GM23338 (cell line): ENCODE measurements at regions not wholly inside any gene's neighbourhood (a gene's known extent, or its start where the extent isn't known, plus 50 kb on each side); places are given as distances from the start of the nearest gene placed in this dataset.

Experiments
- ATAC-seq: fragments of 200-7000 bp; cut with Tn5 transposase; 3 replicates; pipeline ENCODE4 v1.9.1; 2020
- DNase-seq: peaks from one replicate; pipeline ENCODE4 v3.0.0-alpha.2; 2015; ENCODE audit warnings: low spot score
- H2AFZ ChIP-seq: fragments of 200-600 bp; sonication (generic); 2 replicates; pipeline ENCODE4 v1.8.0; 2016; ENCODE audit warnings: antibody characterized with exemption, mild to moderate bottlenecking, moderate library complexity
- H3F3A ChIP-seq: fragments of 200-600 bp; sonication (generic); replicated peaks from 2 replicates; pipeline ENCODE4 v1.8.0; 2017; ENCODE audit warnings: antibody characterized with exemption, mixed run types, low read depth
- H3K27ac ChIP-seq: fragments of 200-600 bp; sonication (generic); 2 replicates; pipeline ENCODE4 v1.6.1; 2016; ENCODE audit warnings: low read depth
- H3K27me3 ChIP-seq: fragments of 200-600 bp; sonication (generic); 2 replicates; pipeline ENCODE4 v1.8.0; 2016; ENCODE audit warnings: mild to moderate bottlenecking, mixed run types, moderate library complexity; ENCODE audit not compliant: insufficient read depth
- H3K36me3 ChIP-seq: fragments of 200-600 bp; sonication (generic); 2 replicates; pipeline ENCODE4 v1.8.0; 2016; ENCODE audit warnings: mild to moderate bottlenecking; ENCODE audit not compliant: insufficient read depth
- H3K4me1 ChIP-seq: fragments of 200-600 bp; sonication (generic); 2 replicates; pipeline ENCODE4 v1.8.0; 2016; ENCODE audit warnings: mild to moderate bottlenecking, moderate library complexity; ENCODE audit not compliant: insufficient read depth
- H3K4me2 ChIP-seq: fragments of 200-600 bp; sonication (generic); 2 replicates; pipeline ENCODE4 v1.7.1; 2017; ENCODE audit warnings: mixed run types
- H3K4me3 ChIP-seq: fragments of 200-600 bp; sonication (generic); 2 replicates; pipeline ENCODE4 v1.6.1; 2016; ENCODE audit warnings: mixed run types
- H3K79me2 ChIP-seq: fragments of 200-600 bp; sonication (generic); replicated peaks from 2 replicates; pipeline ENCODE4 v1.8.0; 2017; ENCODE audit warnings: mild to moderate bottlenecking; ENCODE audit not compliant: insufficient read depth
- H3K9me2 ChIP-seq: fragments of 200-600 bp; sonication (generic); 2 replicates; pipeline ENCODE4 v1.8.0; 2017; ENCODE audit not compliant: insufficient read depth
- H4K20me1 ChIP-seq: fragments of 200-600 bp; sonication (generic); replicated peaks from 2 replicates; pipeline ENCODE4 v1.8.0; 2017; ENCODE audit warnings: mild to moderate bottlenecking; ENCODE audit not compliant: insufficient read depth
- H3K27ac Mint-ChIP-seq: 2 replicates; pipeline ENCODE4 v1.8.0; 2020; ENCODE audit warnings: inconsistent platforms, mild to moderate bottlenecking, moderate library complexity, mixed read lengths
- H3K27me3 Mint-ChIP-seq: 3 replicates; pipeline ENCODE4 v1.8.0; 2022; ENCODE audit warnings: low read depth, mild to moderate bottlenecking, moderate library complexity, mixed read lengths, inconsistent platforms; ENCODE audit not compliant: insufficient read depth, poor library complexity
- H3K36me3 Mint-ChIP-seq: 3 replicates; pipeline ENCODE4 v1.8.0; 2021; ENCODE audit warnings: low read depth, mild to moderate bottlenecking, inconsistent platforms, moderate library complexity, mixed read lengths
- H3K4me1 Mint-ChIP-seq: 3 replicates; pipeline ENCODE4 v1.8.0; 2020; ENCODE audit warnings: mild to moderate bottlenecking, inconsistent platforms, mixed read lengths
- H3K4me3 Mint-ChIP-seq: 3 replicates; pipeline ENCODE4 v1.8.0; 2021; ENCODE audit warnings: moderate library complexity, mild to moderate bottlenecking, inconsistent platforms, mixed read lengths
- H3K9me3 Mint-ChIP-seq: 3 replicates; pipeline ENCODE4 v1.8.0; 2020; ENCODE audit warnings: moderate library complexity, mild to moderate bottlenecking, inconsistent platforms, mixed read lengths
- CREB1 ChIP-seq: fragments of 250-450 bp; sonication (Bioruptor Pico); IDR thresholded peaks from 2 replicates; pipeline ENCODE4 v1.5.0; 2020; ENCODE audit warnings: low read depth, mild to moderate bottlenecking, moderate library complexity
- EZH2 ChIP-seq: fragments of 200-600 bp; sonication (generic); IDR thresholded peaks from one replicate; pipeline ENCODE4 v1.8.0; 2017; ENCODE audit warnings: antibody characterized with exemption, mild to moderate bottlenecking, low read depth; ENCODE audit not compliant: unreplicated experiment
- EZH2phosphoT487 ChIP-seq: fragments of 200-600 bp; sonication (generic); IDR thresholded peaks from one replicate; pipeline ENCODE4 v1.8.1; 2018; ENCODE audit warnings: antibody characterized with exemption; ENCODE audit not compliant: unreplicated experiment
- JUNB ChIP-seq: IDR thresholded peaks from one replicate; pipeline ENCODE4 v1.6.1; 2016; ENCODE audit warnings: antibody characterized with exemption; ENCODE audit not compliant: unreplicated experiment
- NANOG ChIP-seq: IDR thresholded peaks from 2 replicates; pipeline ENCODE4 v1.6.1; 2016; ENCODE audit warnings: antibody characterized with exemption, borderline replicate concordance
- POLR2AphosphoS5 ChIP-seq: IDR thresholded peaks from 2 replicates; pipeline ENCODE4 v1.6.1; 2016; ENCODE audit warnings: antibody characterized with exemption, low read depth
- STAT1 ChIP-seq: IDR thresholded peaks from one replicate; pipeline ENCODE4 v1.6.1; 2016; ENCODE audit warnings: antibody characterized with exemption; ENCODE audit not compliant: unreplicated experiment
- ZNF114 ChIP-seq: fragments of 250-450 bp; sonication (Bioruptor Pico); IDR thresholded peaks from 2 replicates; pipeline ENCODE4 v1.5.0; 2020; ENCODE audit warnings: mild to moderate bottlenecking, moderate library complexity
- ZNF331 ChIP-seq: fragments of 250-450 bp; sonication (Bioruptor Pico); IDR thresholded peaks from 2 replicates; pipeline ENCODE4 v1.5.0; 2020; ENCODE audit warnings: low read depth, mild to moderate bottlenecking, moderate library complexity
- TF ChIP-seq, protein P1 (sequence below), 2 experiments: fragments of 200-600 bp in 1 of 2; sonication (generic) in 1 of 2; conservative IDR thresholded peaks; 2 replicates each; pipeline versions ENCODE4 v1.5.1 to v1.6.1; 2016 to 2017; ENCODE audit warnings: antibody characterized with exemption in 2 of 2, low read depth in 2 of 2, mild to moderate bottlenecking in 2 of 2, moderate library complexity in 1 of 2
- TF ChIP-seq, protein P2 (sequence below): IDR thresholded peaks from 2 replicates; pipeline ENCODE4 v1.6.1; 2016; ENCODE audit warnings: antibody characterized with exemption
- TF ChIP-seq, protein P3 (sequence below): fragments of 250-450 bp; sonication (Bioruptor Pico); IDR thresholded peaks from 2 replicates; pipeline ENCODE4 v1.5.0; 2020; ENCODE audit warnings: mild to moderate bottlenecking, moderate library complexity
- TF ChIP-seq, protein P4 (sequence below): IDR thresholded peaks from one replicate; pipeline ENCODE4 v1.6.1; 2018; ENCODE audit warnings: antibody characterized with exemption; ENCODE audit not compliant: unreplicated experiment

DNA sequence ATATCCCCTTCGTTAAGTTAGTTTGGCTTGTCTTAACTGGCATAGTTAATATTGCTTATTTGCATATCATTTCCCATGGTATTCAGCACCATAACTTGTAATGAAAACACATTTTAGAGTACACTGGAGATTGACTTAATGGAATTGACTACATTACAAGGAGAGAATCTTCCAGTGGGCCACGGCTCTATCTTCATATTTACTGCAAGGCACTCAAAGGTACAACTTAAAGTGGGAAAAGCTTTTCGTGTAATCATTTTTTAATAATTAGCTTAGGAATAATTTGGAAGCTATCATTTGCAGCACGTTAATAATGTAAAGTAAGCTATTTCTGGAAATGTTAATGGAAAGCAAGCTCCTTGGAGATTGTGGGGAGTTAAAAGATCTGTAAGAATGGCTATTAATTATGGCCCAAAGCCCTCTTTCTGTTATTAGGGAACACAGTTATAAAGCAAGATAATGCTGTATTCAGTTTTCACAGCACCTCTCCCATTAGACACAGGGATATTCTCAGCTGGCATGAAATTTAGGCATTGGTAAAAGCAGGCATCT is 551.5 kb upstream of the RGMA start:
- no peaks in the 10 kb centered on the region for H4K20me1 ChIP-seq
- ATAC-seq (no peak), DNase-seq (no peak)
- Mint-ChIP-seq H3K27ac (no peak overlapping the region), H3K9me3 (no peaks in the 10 kb centered on the region), H3K27me3 (no peaks in the 10 kb centered on the region), H3K4me3 (no peak overlapping the region), H3K36me3 (no peaks in the 10 kb centered on the region), H3K4me1 (no peaks in the 10 kb centered on the region)
- no peak for TF ChIP-seq POLR2AphosphoS5
- TF ChIP-seq, protein P1, sequence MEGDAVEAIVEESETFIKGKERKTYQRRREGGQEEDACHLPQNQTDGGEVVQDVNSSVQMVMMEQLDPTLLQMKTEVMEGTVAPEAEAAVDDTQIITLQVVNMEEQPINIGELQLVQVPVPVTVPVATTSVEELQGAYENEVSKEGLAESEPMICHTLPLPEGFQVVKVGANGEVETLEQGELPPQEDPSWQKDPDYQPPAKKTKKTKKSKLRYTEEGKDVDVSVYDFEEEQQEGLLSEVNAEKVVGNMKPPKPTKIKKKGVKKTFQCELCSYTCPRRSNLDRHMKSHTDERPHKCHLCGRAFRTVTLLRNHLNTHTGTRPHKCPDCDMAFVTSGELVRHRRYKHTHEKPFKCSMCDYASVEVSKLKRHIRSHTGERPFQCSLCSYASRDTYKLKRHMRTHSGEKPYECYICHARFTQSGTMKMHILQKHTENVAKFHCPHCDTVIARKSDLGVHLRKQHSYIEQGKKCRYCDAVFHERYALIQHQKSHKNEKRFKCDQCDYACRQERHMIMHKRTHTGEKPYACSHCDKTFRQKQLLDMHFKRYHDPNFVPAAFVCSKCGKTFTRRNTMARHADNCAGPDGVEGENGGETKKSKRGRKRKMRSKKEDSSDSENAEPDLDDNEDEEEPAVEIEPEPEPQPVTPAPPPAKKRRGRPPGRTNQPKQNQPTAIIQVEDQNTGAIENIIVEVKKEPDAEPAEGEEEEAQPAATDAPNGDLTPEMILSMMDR (conservative IDR thresholded peaks at IDR 0.05; ENCODE audit: low read depth in 2 of 2), result no peak
- TF ChIP-seq NANOG, result no peak
- TF ChIP-seq, protein P2, sequence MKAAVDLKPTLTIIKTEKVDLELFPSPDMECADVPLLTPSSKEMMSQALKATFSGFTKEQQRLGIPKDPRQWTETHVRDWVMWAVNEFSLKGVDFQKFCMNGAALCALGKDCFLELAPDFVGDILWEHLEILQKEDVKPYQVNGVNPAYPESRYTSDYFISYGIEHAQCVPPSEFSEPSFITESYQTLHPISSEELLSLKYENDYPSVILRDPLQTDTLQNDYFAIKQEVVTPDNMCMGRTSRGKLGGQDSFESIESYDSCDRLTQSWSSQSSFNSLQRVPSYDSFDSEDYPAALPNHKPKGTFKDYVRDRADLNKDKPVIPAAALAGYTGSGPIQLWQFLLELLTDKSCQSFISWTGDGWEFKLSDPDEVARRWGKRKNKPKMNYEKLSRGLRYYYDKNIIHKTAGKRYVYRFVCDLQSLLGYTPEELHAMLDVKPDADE, result no peak
- TF ChIP-seq, protein P3, sequence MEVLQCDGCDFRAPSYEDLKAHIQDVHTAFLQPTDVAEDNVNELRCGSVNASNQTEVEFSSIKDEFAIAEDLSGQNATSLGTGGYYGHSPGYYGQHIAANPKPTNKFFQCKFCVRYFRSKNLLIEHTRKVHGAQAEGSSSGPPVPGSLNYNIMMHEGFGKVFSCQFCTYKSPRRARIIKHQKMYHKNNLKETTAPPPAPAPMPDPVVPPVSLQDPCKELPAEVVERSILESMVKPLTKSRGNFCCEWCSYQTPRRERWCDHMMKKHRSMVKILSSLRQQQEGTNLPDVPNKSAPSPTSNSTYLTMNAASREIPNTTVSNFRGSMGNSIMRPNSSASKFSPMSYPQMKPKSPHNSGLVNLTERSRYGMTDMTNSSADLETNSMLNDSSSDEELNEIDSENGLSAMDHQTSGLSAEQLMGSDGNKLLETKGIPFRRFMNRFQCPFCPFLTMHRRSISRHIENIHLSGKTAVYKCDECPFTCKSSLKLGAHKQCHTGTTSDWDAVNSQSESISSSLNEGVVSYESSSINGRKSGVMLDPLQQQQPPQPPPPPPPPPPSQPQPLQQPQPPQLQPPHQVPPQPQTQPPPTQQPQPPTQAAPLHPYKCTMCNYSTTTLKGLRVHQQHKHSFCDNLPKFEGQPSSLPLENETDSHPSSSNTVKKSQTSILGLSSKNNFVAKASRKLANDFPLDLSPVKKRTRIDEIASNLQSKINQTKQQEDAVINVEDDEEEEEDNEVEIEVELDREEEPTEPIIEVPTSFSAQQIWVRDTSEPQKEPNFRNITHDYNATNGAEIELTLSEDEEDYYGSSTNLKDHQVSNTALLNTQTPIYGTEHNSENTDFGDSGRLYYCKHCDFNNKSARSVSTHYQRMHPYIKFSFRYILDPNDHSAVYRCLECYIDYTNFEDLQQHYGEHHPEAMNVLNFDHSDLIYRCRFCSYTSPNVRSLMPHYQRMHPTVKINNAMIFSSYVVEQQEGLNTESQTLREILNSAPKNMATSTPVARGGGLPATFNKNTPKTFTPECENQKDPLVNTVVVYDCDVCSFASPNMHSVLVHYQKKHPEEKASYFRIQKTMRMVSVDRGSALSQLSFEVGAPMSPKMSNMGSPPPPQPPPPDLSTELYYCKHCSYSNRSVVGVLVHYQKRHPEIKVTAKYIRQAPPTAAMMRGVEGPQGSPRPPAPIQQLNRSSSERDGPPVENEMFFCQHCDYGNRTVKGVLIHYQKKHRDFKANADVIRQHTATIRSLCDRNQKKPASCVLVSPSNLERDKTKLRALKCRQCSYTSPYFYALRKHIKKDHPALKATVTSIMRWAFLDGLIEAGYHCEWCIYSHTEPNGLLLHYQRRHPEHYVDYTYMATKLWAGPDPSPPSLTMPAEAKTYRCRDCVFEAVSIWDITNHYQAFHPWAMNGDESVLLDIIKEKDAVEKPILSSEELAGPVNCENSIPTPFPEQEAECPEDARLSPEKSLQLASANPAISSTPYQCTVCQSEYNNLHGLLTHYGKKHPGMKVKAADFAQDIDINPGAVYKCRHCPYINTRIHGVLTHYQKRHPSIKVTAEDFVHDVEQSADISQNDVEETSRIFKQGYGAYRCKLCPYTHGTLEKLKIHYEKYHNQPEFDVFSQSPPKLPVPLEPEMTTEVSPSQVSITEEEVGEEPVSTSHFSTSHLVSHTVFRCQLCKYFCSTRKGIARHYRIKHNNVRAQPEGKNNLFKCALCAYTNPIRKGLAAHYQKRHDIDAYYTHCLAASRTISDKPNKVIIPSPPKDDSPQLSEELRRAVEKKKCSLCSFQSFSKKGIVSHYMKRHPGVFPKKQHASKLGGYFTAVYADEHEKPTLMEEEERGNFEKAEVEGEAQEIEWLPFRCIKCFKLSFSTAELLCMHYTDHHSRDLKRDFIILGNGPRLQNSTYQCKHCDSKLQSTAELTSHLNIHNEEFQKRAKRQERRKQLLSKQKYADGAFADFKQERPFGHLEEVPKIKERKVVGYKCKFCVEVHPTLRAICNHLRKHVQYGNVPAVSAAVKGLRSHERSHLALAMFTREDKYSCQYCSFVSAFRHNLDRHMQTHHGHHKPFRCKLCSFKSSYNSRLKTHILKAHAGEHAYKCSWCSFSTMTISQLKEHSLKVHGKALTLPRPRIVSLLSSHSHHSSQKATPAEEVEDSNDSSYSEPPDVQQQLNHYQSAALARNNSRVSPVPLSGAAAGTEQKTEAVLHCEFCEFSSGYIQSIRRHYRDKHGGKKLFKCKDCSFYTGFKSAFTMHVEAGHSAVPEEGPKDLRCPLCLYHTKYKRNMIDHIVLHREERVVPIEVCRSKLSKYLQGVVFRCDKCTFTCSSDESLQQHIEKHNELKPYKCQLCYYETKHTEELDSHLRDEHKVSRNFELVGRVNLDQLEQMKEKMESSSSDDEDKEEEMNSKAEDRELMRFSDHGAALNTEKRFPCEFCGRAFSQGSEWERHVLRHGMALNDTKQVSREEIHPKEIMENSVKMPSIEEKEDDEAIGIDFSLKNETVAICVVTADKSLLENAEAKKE (CRISPR knock-in tag), result no peak
- no peak for TF ChIP-seq CREB1 (CRISPR knock-in tag)
- no peak for TF ChIP-seq EZH2
- TF ChIP-seq, protein P4, sequence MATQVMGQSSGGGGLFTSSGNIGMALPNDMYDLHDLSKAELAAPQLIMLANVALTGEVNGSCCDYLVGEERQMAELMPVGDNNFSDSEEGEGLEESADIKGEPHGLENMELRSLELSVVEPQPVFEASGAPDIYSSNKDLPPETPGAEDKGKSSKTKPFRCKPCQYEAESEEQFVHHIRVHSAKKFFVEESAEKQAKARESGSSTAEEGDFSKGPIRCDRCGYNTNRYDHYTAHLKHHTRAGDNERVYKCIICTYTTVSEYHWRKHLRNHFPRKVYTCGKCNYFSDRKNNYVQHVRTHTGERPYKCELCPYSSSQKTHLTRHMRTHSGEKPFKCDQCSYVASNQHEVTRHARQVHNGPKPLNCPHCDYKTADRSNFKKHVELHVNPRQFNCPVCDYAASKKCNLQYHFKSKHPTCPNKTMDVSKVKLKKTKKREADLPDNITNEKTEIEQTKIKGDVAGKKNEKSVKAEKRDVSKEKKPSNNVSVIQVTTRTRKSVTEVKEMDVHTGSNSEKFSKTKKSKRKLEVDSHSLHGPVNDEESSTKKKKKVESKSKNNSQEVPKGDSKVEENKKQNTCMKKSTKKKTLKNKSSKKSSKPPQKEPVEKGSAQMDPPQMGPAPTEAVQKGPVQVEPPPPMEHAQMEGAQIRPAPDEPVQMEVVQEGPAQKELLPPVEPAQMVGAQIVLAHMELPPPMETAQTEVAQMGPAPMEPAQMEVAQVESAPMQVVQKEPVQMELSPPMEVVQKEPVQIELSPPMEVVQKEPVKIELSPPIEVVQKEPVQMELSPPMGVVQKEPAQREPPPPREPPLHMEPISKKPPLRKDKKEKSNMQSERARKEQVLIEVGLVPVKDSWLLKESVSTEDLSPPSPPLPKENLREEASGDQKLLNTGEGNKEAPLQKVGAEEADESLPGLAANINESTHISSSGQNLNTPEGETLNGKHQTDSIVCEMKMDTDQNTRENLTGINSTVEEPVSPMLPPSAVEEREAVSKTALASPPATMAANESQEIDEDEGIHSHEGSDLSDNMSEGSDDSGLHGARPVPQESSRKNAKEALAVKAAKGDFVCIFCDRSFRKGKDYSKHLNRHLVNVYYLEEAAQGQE, result no peak
- no peak for TF ChIP-seq ZNF114 (CRISPR knock-in tag)
- TF ChIP-seq EZH2phosphoT487, result no peak
- no peak for TF ChIP-seq JUNB
- TF ChIP-seq STAT1, result no peak
- TF ChIP-seq ZNF331 (CRISPR knock-in tag), result no peak
- H3K9me2 ChIP-seq, result no peaks in the 10 kb centered on the region
- no peaks in the 10 kb centered on the region for H3F3A ChIP-seq
- no peak overlapping the region for H2AFZ ChIP-seq
- H3K79me2 ChIP-seq, result no peaks in the 10 kb centered on the region
- H3K4me2 ChIP-seq, result no peak overlapping the region
- H3K4me1 ChIP-seq, result no peaks in the 10 kb centered on the region
- no peaks in the 10 kb centered on the region for H3K27me3 ChIP-seq
- H3K36me3 ChIP-seq, result no peaks in the 10 kb centered on the region
- H3K4me3 ChIP-seq, result no peak overlapping the region
- H3K27ac ChIP-seq, result no peak overlapping the region
